Effector CD4-positive, alpha-beta T cell (primary cell): ENCODE measurements at regions not wholly inside any gene's neighbourhood (a gene's known extent, or its start where the extent isn't known, plus 50 kb on each side); places are given as distances from the start of the nearest gene placed in this dataset.

Experiments
- DNase-seq: peaks from one replicate; pipeline ENCODE4 v3.0.0-alpha.2; 2020

GRCh38 chr11:116172156-116172555 is 600.6 kb downstream of the BUD13 start:
- no peak for DNase-seq

GRCh38 chr11:116171271-116172140 is 601.3 kb downstream of the BUD13 start:
- no peak for DNase-seq

GRCh38 chr11:116170526-116171120 is 602.2 kb downstream of the BUD13 start:
- DNase-seq: no peak

- DNase-seq: no peak
Measured at GRCh38 chr11:116169776-116170175, 603.0 kb downstream of the BUD13 start.

GRCh38 chr11:116168459-116168787 is 604.4 kb downstream of the BUD13 start:
- DNase-seq: no peak

- DNase-seq: no peak
Measured at GRCh38 chr11:116167706-116168458, 604.9 kb downstream of the BUD13 start.

GRCh38 chr11:116166573-116167465 is 606.0 kb downstream of the BUD13 start:
- DNase-seq: no peak

GRCh38 chr11:116164843-116165242 is 607.9 kb downstream of the BUD13 start:
- DNase-seq: no peak

GRCh38 chr11:116162886-116163230 is 609.9 kb downstream of the BUD13 start:
- DNase-seq: no peak

GRCh38 chr11:116162086-116162885 is 610.5 kb downstream of the BUD13 start:
- no peak for DNase-seq

GRCh38 chr11:116148645-116149044 is 624.1 kb downstream of the BUD13 start:
- DNase-seq: no peak

GRCh38 chr11:116148056-116148455 is 624.7 kb downstream of the BUD13 start:
- DNase-seq: no peak

GRCh38 chr11:116145187-116145865 is 627.5 kb downstream of the BUD13 start:
- no peak for DNase-seq

GRCh38 chr11:116144387-116144958 is 628.3 kb downstream of the BUD13 start:
- no peak for DNase-seq

GRCh38 chr11:116138280-116138679 is 634.1 kb upstream of the CADM1 start:
- no peak for DNase-seq

GRCh38 chr11:116137753-116138152 is 633.5 kb upstream of the CADM1 start:
- no peak for DNase-seq

GRCh38 chr11:116136987-116137674 is 632.9 kb upstream of the CADM1 start:
- no peak for DNase-seq

- no peak for DNase-seq
Measured at GRCh38 chr11:116135891-116136290, 631.7 kb upstream of the CADM1 start.

GRCh38 chr11:116134450-116134849 is 630.2 kb upstream of the CADM1 start:
- DNase-seq: no peak

GRCh38 chr11:116132273-116132978 is 628.2 kb upstream of the CADM1 start:
- DNase-seq: no peak
